GM23338 (cell line): ENCODE measurements at regions not wholly inside any gene's neighbourhood (a gene's known extent, or its start where the extent isn't known, plus 50 kb on each side); places are given as distances from the start of the nearest gene placed in this dataset.

Experiments
- ATAC-seq: fragments of 200-7000 bp; cut with Tn5 transposase; 3 replicates; pipeline ENCODE4 v1.9.1; 2020
- DNase-seq: peaks from one replicate; pipeline ENCODE4 v3.0.0-alpha.2; 2015; ENCODE audit warnings: low spot score
- H2AFZ ChIP-seq: fragments of 200-600 bp; sonication (generic); 2 replicates; pipeline ENCODE4 v1.8.0; 2016; ENCODE audit warnings: antibody characterized with exemption, mild to moderate bottlenecking, moderate library complexity
- H3F3A ChIP-seq: fragments of 200-600 bp; sonication (generic); replicated peaks from 2 replicates; pipeline ENCODE4 v1.8.0; 2017; ENCODE audit warnings: antibody characterized with exemption, mixed run types, low read depth
- H3K27ac ChIP-seq: fragments of 200-600 bp; sonication (generic); 2 replicates; pipeline ENCODE4 v1.6.1; 2016; ENCODE audit warnings: low read depth
- H3K27me3 ChIP-seq: fragments of 200-600 bp; sonication (generic); 2 replicates; pipeline ENCODE4 v1.8.0; 2016; ENCODE audit warnings: mild to moderate bottlenecking, mixed run types, moderate library complexity; ENCODE audit not compliant: insufficient read depth
- H3K36me3 ChIP-seq: fragments of 200-600 bp; sonication (generic); 2 replicates; pipeline ENCODE4 v1.8.0; 2016; ENCODE audit warnings: mild to moderate bottlenecking; ENCODE audit not compliant: insufficient read depth
- H3K4me1 ChIP-seq: fragments of 200-600 bp; sonication (generic); 2 replicates; pipeline ENCODE4 v1.8.0; 2016; ENCODE audit warnings: mild to moderate bottlenecking, moderate library complexity; ENCODE audit not compliant: insufficient read depth
- H3K4me2 ChIP-seq: fragments of 200-600 bp; sonication (generic); 2 replicates; pipeline ENCODE4 v1.7.1; 2017; ENCODE audit warnings: mixed run types
- H3K4me3 ChIP-seq: fragments of 200-600 bp; sonication (generic); 2 replicates; pipeline ENCODE4 v1.6.1; 2016; ENCODE audit warnings: mixed run types
- H3K79me2 ChIP-seq: fragments of 200-600 bp; sonication (generic); replicated peaks from 2 replicates; pipeline ENCODE4 v1.8.0; 2017; ENCODE audit warnings: mild to moderate bottlenecking; ENCODE audit not compliant: insufficient read depth
- H3K9me2 ChIP-seq: fragments of 200-600 bp; sonication (generic); 2 replicates; pipeline ENCODE4 v1.8.0; 2017; ENCODE audit not compliant: insufficient read depth
- H4K20me1 ChIP-seq: fragments of 200-600 bp; sonication (generic); replicated peaks from 2 replicates; pipeline ENCODE4 v1.8.0; 2017; ENCODE audit warnings: mild to moderate bottlenecking; ENCODE audit not compliant: insufficient read depth
- H3K27ac Mint-ChIP-seq: 2 replicates; pipeline ENCODE4 v1.8.0; 2020; ENCODE audit warnings: inconsistent platforms, mild to moderate bottlenecking, moderate library complexity, mixed read lengths
- H3K27me3 Mint-ChIP-seq: 3 replicates; pipeline ENCODE4 v1.8.0; 2022; ENCODE audit warnings: low read depth, mild to moderate bottlenecking, moderate library complexity, mixed read lengths, inconsistent platforms; ENCODE audit not compliant: insufficient read depth, poor library complexity
- H3K36me3 Mint-ChIP-seq: 3 replicates; pipeline ENCODE4 v1.8.0; 2021; ENCODE audit warnings: low read depth, mild to moderate bottlenecking, inconsistent platforms, moderate library complexity, mixed read lengths
- H3K4me1 Mint-ChIP-seq: 3 replicates; pipeline ENCODE4 v1.8.0; 2020; ENCODE audit warnings: mild to moderate bottlenecking, inconsistent platforms, mixed read lengths
- H3K4me3 Mint-ChIP-seq: 3 replicates; pipeline ENCODE4 v1.8.0; 2021; ENCODE audit warnings: moderate library complexity, mild to moderate bottlenecking, inconsistent platforms, mixed read lengths
- H3K9me3 Mint-ChIP-seq: 3 replicates; pipeline ENCODE4 v1.8.0; 2020; ENCODE audit warnings: moderate library complexity, mild to moderate bottlenecking, inconsistent platforms, mixed read lengths
- CREB1 ChIP-seq: fragments of 250-450 bp; sonication (Bioruptor Pico); IDR thresholded peaks from 2 replicates; pipeline ENCODE4 v1.5.0; 2020; ENCODE audit warnings: low read depth, mild to moderate bottlenecking, moderate library complexity
- EZH2 ChIP-seq: fragments of 200-600 bp; sonication (generic); IDR thresholded peaks from one replicate; pipeline ENCODE4 v1.8.0; 2017; ENCODE audit warnings: antibody characterized with exemption, mild to moderate bottlenecking, low read depth; ENCODE audit not compliant: unreplicated experiment
- EZH2phosphoT487 ChIP-seq: fragments of 200-600 bp; sonication (generic); IDR thresholded peaks from one replicate; pipeline ENCODE4 v1.8.1; 2018; ENCODE audit warnings: antibody characterized with exemption; ENCODE audit not compliant: unreplicated experiment
- JUNB ChIP-seq: IDR thresholded peaks from one replicate; pipeline ENCODE4 v1.6.1; 2016; ENCODE audit warnings: antibody characterized with exemption; ENCODE audit not compliant: unreplicated experiment
- NANOG ChIP-seq: IDR thresholded peaks from 2 replicates; pipeline ENCODE4 v1.6.1; 2016; ENCODE audit warnings: antibody characterized with exemption, borderline replicate concordance
- POLR2AphosphoS5 ChIP-seq: IDR thresholded peaks from 2 replicates; pipeline ENCODE4 v1.6.1; 2016; ENCODE audit warnings: antibody characterized with exemption, low read depth
- STAT1 ChIP-seq: IDR thresholded peaks from one replicate; pipeline ENCODE4 v1.6.1; 2016; ENCODE audit warnings: antibody characterized with exemption; ENCODE audit not compliant: unreplicated experiment
- ZNF114 ChIP-seq: fragments of 250-450 bp; sonication (Bioruptor Pico); IDR thresholded peaks from 2 replicates; pipeline ENCODE4 v1.5.0; 2020; ENCODE audit warnings: mild to moderate bottlenecking, moderate library complexity
- ZNF331 ChIP-seq: fragments of 250-450 bp; sonication (Bioruptor Pico); IDR thresholded peaks from 2 replicates; pipeline ENCODE4 v1.5.0; 2020; ENCODE audit warnings: low read depth, mild to moderate bottlenecking, moderate library complexity
- TF ChIP-seq, protein P1 (sequence below): IDR thresholded peaks from one replicate; pipeline ENCODE4 v1.6.1; 2018; ENCODE audit warnings: antibody characterized with exemption; ENCODE audit not compliant: unreplicated experiment
- TF ChIP-seq, protein P2 (sequence below): fragments of 250-450 bp; sonication (Bioruptor Pico); IDR thresholded peaks from 2 replicates; pipeline ENCODE4 v1.5.0; 2020; ENCODE audit warnings: mild to moderate bottlenecking, moderate library complexity
- TF ChIP-seq, protein P3 (sequence below): IDR thresholded peaks from 2 replicates; pipeline ENCODE4 v1.6.1; 2016; ENCODE audit warnings: antibody characterized with exemption
- TF ChIP-seq, protein P4 (sequence below), 2 experiments: fragments of 200-600 bp in 1 of 2; sonication (generic) in 1 of 2; conservative IDR thresholded peaks; 2 replicates each; pipeline versions ENCODE4 v1.5.1 to v1.6.1; 2016 to 2017; ENCODE audit warnings: antibody characterized with exemption in 2 of 2, low read depth in 2 of 2, mild to moderate bottlenecking in 2 of 2, moderate library complexity in 1 of 2

DNA sequence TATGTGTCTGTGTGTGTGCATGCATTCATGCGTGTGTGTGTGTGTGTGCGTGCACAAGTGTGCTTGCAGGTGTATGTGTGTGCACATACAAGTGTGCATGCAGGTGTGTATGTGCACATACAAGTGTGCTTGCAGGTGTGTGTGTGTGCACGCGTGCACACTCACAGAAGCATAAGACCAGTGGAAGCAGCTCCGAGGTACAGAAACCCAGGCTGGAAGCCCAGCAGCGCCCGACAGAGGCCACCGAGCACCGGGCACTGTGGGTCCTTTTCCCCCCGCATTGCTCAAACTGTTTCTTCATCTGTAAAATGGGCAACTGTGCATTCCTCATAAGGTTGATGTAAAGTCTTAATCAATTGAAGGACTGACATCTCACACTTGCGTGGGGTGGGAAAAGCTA is 243.3 kb upstream of the TCERG1L start:
- Mint-ChIP-seq H3K4me3 (no peak overlapping the region), H3K27me3 (peaks cover 11% of the 10 kb centered on the region), H3K36me3 (peaks cover 10% of the 10 kb centered on the region; the same call in 2 of the 3 replicates), H3K9me3 (peaks cover 90% of the 10 kb centered on the region), H3K4me1 (no peaks in the 10 kb centered on the region), H3K27ac (no peak overlapping the region)
- DNase-seq (no peak), ATAC-seq (no peak)
- Histone ChIP-seq H3K27me3 (no peaks in the 10 kb centered on the region), H3K9me2 (no peaks in the 10 kb centered on the region), H2AFZ (no peak overlapping the region), H3K4me2 (no peak overlapping the region), H3K4me3 (no peak overlapping the region), H3K36me3 (no peaks in the 10 kb centered on the region), H3K27ac (no peak overlapping the region), H3F3A (no peaks in the 10 kb centered on the region), H3K79me2 (no peaks in the 10 kb centered on the region), H3K4me1 (no peaks in the 10 kb centered on the region), H4K20me1 (no peaks in the 10 kb centered on the region)
- no peak for TF ChIP-seq ZNF114 (CRISPR knock-in tag)
- TF ChIP-seq STAT1 = no peak
- TF ChIP-seq EZH2 = no peak
- TF ChIP-seq, protein P1, sequence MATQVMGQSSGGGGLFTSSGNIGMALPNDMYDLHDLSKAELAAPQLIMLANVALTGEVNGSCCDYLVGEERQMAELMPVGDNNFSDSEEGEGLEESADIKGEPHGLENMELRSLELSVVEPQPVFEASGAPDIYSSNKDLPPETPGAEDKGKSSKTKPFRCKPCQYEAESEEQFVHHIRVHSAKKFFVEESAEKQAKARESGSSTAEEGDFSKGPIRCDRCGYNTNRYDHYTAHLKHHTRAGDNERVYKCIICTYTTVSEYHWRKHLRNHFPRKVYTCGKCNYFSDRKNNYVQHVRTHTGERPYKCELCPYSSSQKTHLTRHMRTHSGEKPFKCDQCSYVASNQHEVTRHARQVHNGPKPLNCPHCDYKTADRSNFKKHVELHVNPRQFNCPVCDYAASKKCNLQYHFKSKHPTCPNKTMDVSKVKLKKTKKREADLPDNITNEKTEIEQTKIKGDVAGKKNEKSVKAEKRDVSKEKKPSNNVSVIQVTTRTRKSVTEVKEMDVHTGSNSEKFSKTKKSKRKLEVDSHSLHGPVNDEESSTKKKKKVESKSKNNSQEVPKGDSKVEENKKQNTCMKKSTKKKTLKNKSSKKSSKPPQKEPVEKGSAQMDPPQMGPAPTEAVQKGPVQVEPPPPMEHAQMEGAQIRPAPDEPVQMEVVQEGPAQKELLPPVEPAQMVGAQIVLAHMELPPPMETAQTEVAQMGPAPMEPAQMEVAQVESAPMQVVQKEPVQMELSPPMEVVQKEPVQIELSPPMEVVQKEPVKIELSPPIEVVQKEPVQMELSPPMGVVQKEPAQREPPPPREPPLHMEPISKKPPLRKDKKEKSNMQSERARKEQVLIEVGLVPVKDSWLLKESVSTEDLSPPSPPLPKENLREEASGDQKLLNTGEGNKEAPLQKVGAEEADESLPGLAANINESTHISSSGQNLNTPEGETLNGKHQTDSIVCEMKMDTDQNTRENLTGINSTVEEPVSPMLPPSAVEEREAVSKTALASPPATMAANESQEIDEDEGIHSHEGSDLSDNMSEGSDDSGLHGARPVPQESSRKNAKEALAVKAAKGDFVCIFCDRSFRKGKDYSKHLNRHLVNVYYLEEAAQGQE = no peak
- TF ChIP-seq, protein P2, sequence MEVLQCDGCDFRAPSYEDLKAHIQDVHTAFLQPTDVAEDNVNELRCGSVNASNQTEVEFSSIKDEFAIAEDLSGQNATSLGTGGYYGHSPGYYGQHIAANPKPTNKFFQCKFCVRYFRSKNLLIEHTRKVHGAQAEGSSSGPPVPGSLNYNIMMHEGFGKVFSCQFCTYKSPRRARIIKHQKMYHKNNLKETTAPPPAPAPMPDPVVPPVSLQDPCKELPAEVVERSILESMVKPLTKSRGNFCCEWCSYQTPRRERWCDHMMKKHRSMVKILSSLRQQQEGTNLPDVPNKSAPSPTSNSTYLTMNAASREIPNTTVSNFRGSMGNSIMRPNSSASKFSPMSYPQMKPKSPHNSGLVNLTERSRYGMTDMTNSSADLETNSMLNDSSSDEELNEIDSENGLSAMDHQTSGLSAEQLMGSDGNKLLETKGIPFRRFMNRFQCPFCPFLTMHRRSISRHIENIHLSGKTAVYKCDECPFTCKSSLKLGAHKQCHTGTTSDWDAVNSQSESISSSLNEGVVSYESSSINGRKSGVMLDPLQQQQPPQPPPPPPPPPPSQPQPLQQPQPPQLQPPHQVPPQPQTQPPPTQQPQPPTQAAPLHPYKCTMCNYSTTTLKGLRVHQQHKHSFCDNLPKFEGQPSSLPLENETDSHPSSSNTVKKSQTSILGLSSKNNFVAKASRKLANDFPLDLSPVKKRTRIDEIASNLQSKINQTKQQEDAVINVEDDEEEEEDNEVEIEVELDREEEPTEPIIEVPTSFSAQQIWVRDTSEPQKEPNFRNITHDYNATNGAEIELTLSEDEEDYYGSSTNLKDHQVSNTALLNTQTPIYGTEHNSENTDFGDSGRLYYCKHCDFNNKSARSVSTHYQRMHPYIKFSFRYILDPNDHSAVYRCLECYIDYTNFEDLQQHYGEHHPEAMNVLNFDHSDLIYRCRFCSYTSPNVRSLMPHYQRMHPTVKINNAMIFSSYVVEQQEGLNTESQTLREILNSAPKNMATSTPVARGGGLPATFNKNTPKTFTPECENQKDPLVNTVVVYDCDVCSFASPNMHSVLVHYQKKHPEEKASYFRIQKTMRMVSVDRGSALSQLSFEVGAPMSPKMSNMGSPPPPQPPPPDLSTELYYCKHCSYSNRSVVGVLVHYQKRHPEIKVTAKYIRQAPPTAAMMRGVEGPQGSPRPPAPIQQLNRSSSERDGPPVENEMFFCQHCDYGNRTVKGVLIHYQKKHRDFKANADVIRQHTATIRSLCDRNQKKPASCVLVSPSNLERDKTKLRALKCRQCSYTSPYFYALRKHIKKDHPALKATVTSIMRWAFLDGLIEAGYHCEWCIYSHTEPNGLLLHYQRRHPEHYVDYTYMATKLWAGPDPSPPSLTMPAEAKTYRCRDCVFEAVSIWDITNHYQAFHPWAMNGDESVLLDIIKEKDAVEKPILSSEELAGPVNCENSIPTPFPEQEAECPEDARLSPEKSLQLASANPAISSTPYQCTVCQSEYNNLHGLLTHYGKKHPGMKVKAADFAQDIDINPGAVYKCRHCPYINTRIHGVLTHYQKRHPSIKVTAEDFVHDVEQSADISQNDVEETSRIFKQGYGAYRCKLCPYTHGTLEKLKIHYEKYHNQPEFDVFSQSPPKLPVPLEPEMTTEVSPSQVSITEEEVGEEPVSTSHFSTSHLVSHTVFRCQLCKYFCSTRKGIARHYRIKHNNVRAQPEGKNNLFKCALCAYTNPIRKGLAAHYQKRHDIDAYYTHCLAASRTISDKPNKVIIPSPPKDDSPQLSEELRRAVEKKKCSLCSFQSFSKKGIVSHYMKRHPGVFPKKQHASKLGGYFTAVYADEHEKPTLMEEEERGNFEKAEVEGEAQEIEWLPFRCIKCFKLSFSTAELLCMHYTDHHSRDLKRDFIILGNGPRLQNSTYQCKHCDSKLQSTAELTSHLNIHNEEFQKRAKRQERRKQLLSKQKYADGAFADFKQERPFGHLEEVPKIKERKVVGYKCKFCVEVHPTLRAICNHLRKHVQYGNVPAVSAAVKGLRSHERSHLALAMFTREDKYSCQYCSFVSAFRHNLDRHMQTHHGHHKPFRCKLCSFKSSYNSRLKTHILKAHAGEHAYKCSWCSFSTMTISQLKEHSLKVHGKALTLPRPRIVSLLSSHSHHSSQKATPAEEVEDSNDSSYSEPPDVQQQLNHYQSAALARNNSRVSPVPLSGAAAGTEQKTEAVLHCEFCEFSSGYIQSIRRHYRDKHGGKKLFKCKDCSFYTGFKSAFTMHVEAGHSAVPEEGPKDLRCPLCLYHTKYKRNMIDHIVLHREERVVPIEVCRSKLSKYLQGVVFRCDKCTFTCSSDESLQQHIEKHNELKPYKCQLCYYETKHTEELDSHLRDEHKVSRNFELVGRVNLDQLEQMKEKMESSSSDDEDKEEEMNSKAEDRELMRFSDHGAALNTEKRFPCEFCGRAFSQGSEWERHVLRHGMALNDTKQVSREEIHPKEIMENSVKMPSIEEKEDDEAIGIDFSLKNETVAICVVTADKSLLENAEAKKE = no peak
- no peak for TF ChIP-seq EZH2phosphoT487
- TF ChIP-seq POLR2AphosphoS5 = no peak
- TF ChIP-seq ZNF331 (CRISPR knock-in tag) = no peak
- TF ChIP-seq, protein P3, sequence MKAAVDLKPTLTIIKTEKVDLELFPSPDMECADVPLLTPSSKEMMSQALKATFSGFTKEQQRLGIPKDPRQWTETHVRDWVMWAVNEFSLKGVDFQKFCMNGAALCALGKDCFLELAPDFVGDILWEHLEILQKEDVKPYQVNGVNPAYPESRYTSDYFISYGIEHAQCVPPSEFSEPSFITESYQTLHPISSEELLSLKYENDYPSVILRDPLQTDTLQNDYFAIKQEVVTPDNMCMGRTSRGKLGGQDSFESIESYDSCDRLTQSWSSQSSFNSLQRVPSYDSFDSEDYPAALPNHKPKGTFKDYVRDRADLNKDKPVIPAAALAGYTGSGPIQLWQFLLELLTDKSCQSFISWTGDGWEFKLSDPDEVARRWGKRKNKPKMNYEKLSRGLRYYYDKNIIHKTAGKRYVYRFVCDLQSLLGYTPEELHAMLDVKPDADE = no peak
- TF ChIP-seq, protein P4, sequence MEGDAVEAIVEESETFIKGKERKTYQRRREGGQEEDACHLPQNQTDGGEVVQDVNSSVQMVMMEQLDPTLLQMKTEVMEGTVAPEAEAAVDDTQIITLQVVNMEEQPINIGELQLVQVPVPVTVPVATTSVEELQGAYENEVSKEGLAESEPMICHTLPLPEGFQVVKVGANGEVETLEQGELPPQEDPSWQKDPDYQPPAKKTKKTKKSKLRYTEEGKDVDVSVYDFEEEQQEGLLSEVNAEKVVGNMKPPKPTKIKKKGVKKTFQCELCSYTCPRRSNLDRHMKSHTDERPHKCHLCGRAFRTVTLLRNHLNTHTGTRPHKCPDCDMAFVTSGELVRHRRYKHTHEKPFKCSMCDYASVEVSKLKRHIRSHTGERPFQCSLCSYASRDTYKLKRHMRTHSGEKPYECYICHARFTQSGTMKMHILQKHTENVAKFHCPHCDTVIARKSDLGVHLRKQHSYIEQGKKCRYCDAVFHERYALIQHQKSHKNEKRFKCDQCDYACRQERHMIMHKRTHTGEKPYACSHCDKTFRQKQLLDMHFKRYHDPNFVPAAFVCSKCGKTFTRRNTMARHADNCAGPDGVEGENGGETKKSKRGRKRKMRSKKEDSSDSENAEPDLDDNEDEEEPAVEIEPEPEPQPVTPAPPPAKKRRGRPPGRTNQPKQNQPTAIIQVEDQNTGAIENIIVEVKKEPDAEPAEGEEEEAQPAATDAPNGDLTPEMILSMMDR (conservative IDR thresholded peaks at IDR 0.05; ENCODE audit: low read depth in 2 of 2) = no peak
- TF ChIP-seq JUNB = no peak
- TF ChIP-seq NANOG = no peak
- no peak for TF ChIP-seq CREB1 (CRISPR knock-in tag)
